ENCODE measurements at regions not wholly inside any gene's neighbourhood (a gene's known extent, or its start where the extent isn't known, plus 50 kb on each side); places are given as distances from the start of the nearest gene placed in this dataset.

DNA sequence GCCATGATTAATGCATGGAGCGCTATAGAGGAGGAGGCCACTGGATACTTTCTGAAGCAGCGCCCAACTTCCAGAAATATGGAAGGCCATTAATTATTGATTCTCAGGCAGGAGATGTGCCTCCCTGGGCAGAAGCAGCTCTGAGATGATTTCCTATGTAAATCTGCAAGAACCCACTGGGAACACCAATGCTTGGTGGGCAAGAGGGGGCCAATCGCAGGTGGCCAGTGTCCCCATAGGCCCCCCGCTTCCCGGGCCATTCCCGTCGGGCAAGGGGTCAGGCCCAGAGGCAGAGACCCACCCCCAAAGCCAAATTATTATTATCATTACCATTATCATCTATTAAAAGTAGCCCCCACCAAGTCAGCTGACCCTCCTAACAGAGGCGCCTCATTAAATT, 288.0 kb upstream of the TLE3 start:
- Histone ChIP-seq H3K56ac (ENCODE audit: insufficient read length, low read depth, low read length) (no peak overlapping the region), H2BK15ac (ENCODE audit: low read depth, low read length) (no peak overlapping the region), H4K5ac (ENCODE audit: insufficient read length, low read depth, low read length) (no peak overlapping the region), H3K4ac (ENCODE audit: low read depth, low read length) (no peak overlapping the region), H4K20me1 (ENCODE audit: control insufficient read depth, insufficient read depth, insufficient read length) (no peaks in the 10 kb centered on the region), H2AFZ (ENCODE audit: low read length) (no peak overlapping the region), H3K23me2 (ENCODE audit: insufficient read length, low read depth, low read length, poor library complexity, severe bottlenecking) (no peaks in the 10 kb centered on the region), H3K79me1 (ENCODE audit: insufficient read depth, low read depth, low read length, poor library complexity, severe bottlenecking) (no peaks in the 10 kb centered on the region), H3K9ac (ENCODE audit: extremely low read depth, insufficient read length, low read length) (no peak overlapping the region), H4K8ac (replicated peaks; ENCODE audit: insufficient read length, low read depth, low read length) (no peak overlapping the region), H3K14ac (ENCODE audit: insufficient read depth, low read length) (no peak overlapping the region), H2BK120ac (ENCODE audit: low read depth, low read length, poor library complexity, severe bottlenecking) (no peak overlapping the region), H2BK12ac (ENCODE audit: insufficient read length, low read depth, low read length) (no peak overlapping the region), H4K91ac (ENCODE audit: insufficient read length, low read depth, low read length) (no peak overlapping the region), H3K27me3 (ENCODE audit: insufficient read depth, low read length) (no peaks in the 10 kb centered on the region), H3K4me2 (ENCODE audit: insufficient read depth, insufficient read length, low read length) (no peak overlapping the region), H3K4me1 (ENCODE audit: insufficient read depth, low read length) (no peaks in the 10 kb centered on the region), H3K18ac (ENCODE audit: insufficient read length, low read depth, low read length) (no peak overlapping the region), H2BK20ac (ENCODE audit: low read depth, low read length, poor library complexity, severe bottlenecking) (no peak overlapping the region), H2AK5ac (ENCODE audit: insufficient read length, low read length) (no peak overlapping the region), H3T11ph (ENCODE audit: low read length) (no peak overlapping the region), H3K27ac (ENCODE audit: insufficient read length, low read depth, low read length) (no peak overlapping the region), H3K9me3 (ENCODE audit: control insufficient read depth, low read depth, low read length) (no peaks in the 10 kb centered on the region), H3K23ac (ENCODE audit: insufficient read length, low read depth, low read length) (no peak overlapping the region), H3K79me2 (ENCODE audit: insufficient read depth, low read length) (no peaks in the 10 kb centered on the region), H2BK5ac (ENCODE audit: insufficient read length, low read length) (no peak overlapping the region)
- Mint-ChIP-seq H3K4me1 (peaks cover 11 to 23% of the 10 kb centered on the region in 2 experiments), H3K9me3 (peaks cover 0 to 5% of the 10 kb centered on the region in 2 experiments; a peak in 4 of 5 replicates), H3K36me3 (ENCODE audit: insufficient read depth in 1 of 3, low read depth in 3 of 3) (peaks cover 0 to 5% (median 0%) of the 10 kb centered on the region in 3 experiments; a peak in 2 of 7 replicates), H3K27me3 (ENCODE audit: low read depth) (peaks cover 3% of the 10 kb centered on the region; the same call in 1 of the 2 replicates), H3K27ac (no peak overlapping the region), H3K4me3 (no peak overlapping the region)
- no CpG with 5 or more reads among the region's 8 CpGs for WGBS (ENCODE audit: extremely low coverage, insufficient read length, low lambda C conversion rate)
- TF ChIP-seq, protein P1, sequence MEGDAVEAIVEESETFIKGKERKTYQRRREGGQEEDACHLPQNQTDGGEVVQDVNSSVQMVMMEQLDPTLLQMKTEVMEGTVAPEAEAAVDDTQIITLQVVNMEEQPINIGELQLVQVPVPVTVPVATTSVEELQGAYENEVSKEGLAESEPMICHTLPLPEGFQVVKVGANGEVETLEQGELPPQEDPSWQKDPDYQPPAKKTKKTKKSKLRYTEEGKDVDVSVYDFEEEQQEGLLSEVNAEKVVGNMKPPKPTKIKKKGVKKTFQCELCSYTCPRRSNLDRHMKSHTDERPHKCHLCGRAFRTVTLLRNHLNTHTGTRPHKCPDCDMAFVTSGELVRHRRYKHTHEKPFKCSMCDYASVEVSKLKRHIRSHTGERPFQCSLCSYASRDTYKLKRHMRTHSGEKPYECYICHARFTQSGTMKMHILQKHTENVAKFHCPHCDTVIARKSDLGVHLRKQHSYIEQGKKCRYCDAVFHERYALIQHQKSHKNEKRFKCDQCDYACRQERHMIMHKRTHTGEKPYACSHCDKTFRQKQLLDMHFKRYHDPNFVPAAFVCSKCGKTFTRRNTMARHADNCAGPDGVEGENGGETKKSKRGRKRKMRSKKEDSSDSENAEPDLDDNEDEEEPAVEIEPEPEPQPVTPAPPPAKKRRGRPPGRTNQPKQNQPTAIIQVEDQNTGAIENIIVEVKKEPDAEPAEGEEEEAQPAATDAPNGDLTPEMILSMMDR (conservative IDR thresholded peaks at IDR 0.05), result no peak
- no peak for DNase-seq
